HAP-1 (cell line): ENCODE measurements at regions not wholly inside any gene's neighbourhood (a gene's known extent, or its start where the extent isn't known, plus 50 kb on each side); places are given as distances from the start of the nearest gene placed in this dataset.
A peak's percentile ranks its signal among the peaks of the same experiment; 100 is the strongest.

Source experiments
- DNase-seq, 2 experiments: peaks; one replicate each; pipeline ENCODE4 v3.0.0-alpha.2; 2016 to 2020; ENCODE audit warnings: low spot score in 2 of 2
- H3K27me3 ChIP-seq: fragments of 250-450 bp; sonication (Bioruptor Pico); 2 replicates; pipeline ENCODE4 v1.5.1; 2020; ENCODE audit warnings: low read depth, mild to moderate bottlenecking, moderate library complexity
- H3K36me3 ChIP-seq: fragments of 250-450 bp; sonication (Bioruptor Pico); replicated peaks from 2 replicates; pipeline ENCODE4 v1.5.1; 2020; ENCODE audit warnings: mild to moderate bottlenecking
- H3K4me1 ChIP-seq: fragments of 250-450 bp; sonication (Bioruptor Pico); 2 replicates; pipeline ENCODE4 v1.5.1; 2020; ENCODE audit warnings: mild to moderate bottlenecking
- H3K4me3 ChIP-seq: fragments of 250-450 bp; sonication (Bioruptor Pico); 2 replicates; pipeline ENCODE4 v1.5.1; 2020; ENCODE audit warnings: mild to moderate bottlenecking, moderate library complexity
- H3K9me3 ChIP-seq: fragments of 250-450 bp; sonication (Bioruptor Pico); 2 replicates; pipeline ENCODE4 v1.5.1; 2020; ENCODE audit warnings: mild to moderate bottlenecking, moderate library complexity
- in situ Hi-C: fragments of 300-500 bp; cut with MboI; formaldehyde crosslinking; loops from 3 replicates; pipeline ENCODE4 v1.14.3; 2020; ENCODE audit warnings: low sequenced_read_pairs, inconsistent platforms, mixed read lengths

- in situ Hi-C loops, result no loop called here
- no peak for DNase-seq
- 0 out of 2 replicates have a peak, but pooled peaks cover 3% of the 10 kb centered on the region for H3K27me3 ChIP-seq
These were observed 607.4 kb upstream of the PITX2 start for GRCh38 chr4:111230265-111230664.

GRCh38 chr4:111231281-111231680 is 608.4 kb upstream of the PITX2 start:
- in situ Hi-C loops, result no loop called here
- Histone ChIP-seq H3K36me3 (no peaks in the 10 kb centered on the region), H3K9me3 (no peaks in the 10 kb centered on the region), H3K27me3 (no peaks in the 10 kb centered on the region), H3K4me1 (no peaks in the 10 kb centered on the region), H3K4me3 (no peak overlapping the region)
- no peak for DNase-seq

More at GRCh38 chr4:111230265-111230664, 607.4 kb upstream of the PITX2 start:
- H3K4me1 ChIP-seq, result no peaks in the 10 kb centered on the region
- no peaks in the 10 kb centered on the region for H3K36me3 ChIP-seq
- no peaks in the 10 kb centered on the region for H3K9me3 ChIP-seq
- no peak overlapping the region for H3K4me3 ChIP-seq

- no peaks in the 10 kb centered on the region for H3K36me3 ChIP-seq
- no peaks in the 10 kb centered on the region for H3K9me3 ChIP-seq
- in situ Hi-C loops, result no loop called here
- H3K27me3 ChIP-seq, result no peaks in the 10 kb centered on the region
- H3K4me3 ChIP-seq, result no peak overlapping the region
- DNase-seq, result no peak
- H3K4me1 ChIP-seq, result no peaks in the 10 kb centered on the region
These were observed 612.1 kb upstream of the PITX2 start for GRCh38 chr4:111234939-111235338.

- H3K4me1 ChIP-seq, result no peaks in the 10 kb centered on the region
- no peak overlapping the region for H3K4me3 ChIP-seq
- H3K9me3 ChIP-seq, result no peaks in the 10 kb centered on the region
- no peaks in the 10 kb centered on the region for H3K36me3 ChIP-seq
- no peak for DNase-seq
- peaks cover 28% of the 10 kb centered on the region for H3K27me3 ChIP-seq
- in situ Hi-C loops, result no loop called here
These were observed 641.0 kb upstream of the PITX2 start for GRCh38 chr4:111263836-111264235.

- Histone ChIP-seq H3K9me3 (no peaks in the 10 kb centered on the region), H3K27me3 (peaks cover 30% of the 10 kb centered on the region), H3K36me3 (no peaks in the 10 kb centered on the region), H3K4me3 (no peak overlapping the region), H3K4me1 (no peaks in the 10 kb centered on the region)
- no peak for DNase-seq
- in situ Hi-C loops, result no loop called here
These were observed 644.1 kb upstream of the PITX2 start for GRCh38 chr4:111266937-111267336.

GRCh38 chr4:111267786-111268185 is 644.9 kb upstream of the PITX2 start:
- H3K36me3 ChIP-seq, result no peaks in the 10 kb centered on the region
- no peak overlapping the region for H3K4me3 ChIP-seq
- no peak for DNase-seq
- no peaks in the 10 kb centered on the region for H3K4me1 ChIP-seq
- H3K27me3 ChIP-seq, result peaks cover 27% of the 10 kb centered on the region
- H3K9me3 ChIP-seq, result no peaks in the 10 kb centered on the region
- in situ Hi-C loops, result no loop called here

GRCh38 chr4:111268769-111269414 is 646.0 kb upstream of the PITX2 start:
- Histone ChIP-seq H3K27me3 (peaks cover 18% of the 10 kb centered on the region), H3K9me3 (no peaks in the 10 kb centered on the region), H3K4me1 (no peaks in the 10 kb centered on the region), H3K4me3 (no peak overlapping the region), H3K36me3 (no peaks in the 10 kb centered on the region)
- in situ Hi-C loops, result no loop called here
- no peak for DNase-seq

- H3K4me3 ChIP-seq, result no peak overlapping the region
- in situ Hi-C loops, result no loop called here
- no peaks in the 10 kb centered on the region for H3K36me3 ChIP-seq
- no peak for DNase-seq
- H3K9me3 ChIP-seq, result no peaks in the 10 kb centered on the region
- peaks cover 14% of the 10 kb centered on the region for H3K27me3 ChIP-seq
- H3K4me1 ChIP-seq, result no peaks in the 10 kb centered on the region
These were observed 646.6 kb upstream of the PITX2 start for GRCh38 chr4:111269439-111269838.

- no peaks in the 10 kb centered on the region for H3K4me1 ChIP-seq
- no peak for DNase-seq
- no peak overlapping the region for H3K4me3 ChIP-seq
- H3K9me3 ChIP-seq, result no peaks in the 10 kb centered on the region
- in situ Hi-C loops, result no loop called here
- no peaks in the 10 kb centered on the region for H3K36me3 ChIP-seq
- peaks cover 2% of the 10 kb centered on the region; the same call in 1 of the 2 replicates for H3K27me3 ChIP-seq
These were observed 651.2 kb upstream of the PITX2 start for GRCh38 chr4:111274060-111274459.

- no peak overlapping the region for H3K4me3 ChIP-seq
- H3K4me1 ChIP-seq, result no peaks in the 10 kb centered on the region
- no peak for DNase-seq
- no peaks in the 10 kb centered on the region for H3K36me3 ChIP-seq
- peaks cover 2% of the 10 kb centered on the region; the same call in 1 of the 2 replicates for H3K27me3 ChIP-seq
- H3K9me3 ChIP-seq, result no peaks in the 10 kb centered on the region
- in situ Hi-C loops, result no loop called here
These were observed 651.6 kb upstream of the PITX2 start for GRCh38 chr4:111274486-111274885.

GRCh38 chr4:111281219-111281618 is 658.3 kb upstream of the PITX2 start:
- DNase-seq, result no peak
- in situ Hi-C loops, result loop anchor here (25.0 kb wide), 1 partner anchor 644 kb away; no protein-coding TSS in a partner anchor
- Histone ChIP-seq H3K27me3 (no peaks in the 10 kb centered on the region; the same call in 1 of the 2 replicates), H3K36me3 (no peaks in the 10 kb centered on the region), H3K9me3 (no peaks in the 10 kb centered on the region), H3K4me3 (no peak overlapping the region), H3K4me1 (no peaks in the 10 kb centered on the region)

- no peak for DNase-seq
- in situ Hi-C loops, result loop anchor here (25.0 kb wide), 1 partner anchor 645 kb away; no protein-coding TSS in a partner anchor
- Histone ChIP-seq H3K9me3 (no peaks in the 10 kb centered on the region), H3K36me3 (no peaks in the 10 kb centered on the region), H3K27me3 (no peaks in the 10 kb centered on the region; the same call in 1 of the 2 replicates), H3K4me1 (no peaks in the 10 kb centered on the region), H3K4me3 (no peak overlapping the region)
These were observed 659.2 kb upstream of the PITX2 start for GRCh38 chr4:111282035-111282434.

- Histone ChIP-seq H3K4me1 (no peaks in the 10 kb centered on the region), H3K27me3 (no peaks in the 10 kb centered on the region; the same call in 1 of the 2 replicates), H3K9me3 (no peaks in the 10 kb centered on the region), H3K4me3 (no peak overlapping the region), H3K36me3 (no peaks in the 10 kb centered on the region)
- DNase-seq, result peak; percentile 45 to 79
- in situ Hi-C loops, result loop anchor here (25.0 kb wide), 1 partner anchor 646 kb away; no protein-coding TSS in a partner anchor
These were observed 660.3 kb upstream of the PITX2 start for GRCh38 chr4:111283066-111283677.

GRCh38 chr4:111296466-111296865 is 673.6 kb upstream of the PITX2 start:
- DNase-seq, result no peak
- in situ Hi-C loops, result loop anchor here (25.0 kb wide), 1 partner anchor 659 kb away; no protein-coding TSS in a partner anchor
- no peaks in the 10 kb centered on the region for H3K4me1 ChIP-seq
- no peaks in the 10 kb centered on the region for H3K36me3 ChIP-seq
- H3K27me3 ChIP-seq, result no peaks in the 10 kb centered on the region
- no peak overlapping the region for H3K4me3 ChIP-seq
- no peaks in the 10 kb centered on the region for H3K9me3 ChIP-seq
